SH-SY5Y (cell line): ENCODE measurements at regions not wholly inside any gene's neighbourhood (a gene's known extent, or its start where the extent isn't known, plus 50 kb on each side); places are given as distances from the start of the nearest gene placed in this dataset.

Source experiments
- GATA2 ChIP-seq: IDR thresholded peaks from 2 replicates; pipeline ENCODE4 v1.6.1; 2011; ENCODE audit warnings: mild to moderate bottlenecking, low read depth, low read length
- GATA3 ChIP-seq: IDR thresholded peaks from 2 replicates; pipeline ENCODE4 v1.6.1; 2011; ENCODE audit warnings: low read depth, mild to moderate bottlenecking, low read length, moderate library complexity

GRCh38 chr5:165457859-165458481 lies 1952.6 kb downstream of the MAT2B start:
- no peak for TF ChIP-seq GATA2
- no peak for TF ChIP-seq GATA3
